ENCODE measurements at regions not wholly inside any gene's neighbourhood (a gene's known extent, or its start where the extent isn't known, plus 50 kb on each side); places are given as distances from the start of the nearest gene placed in this dataset.

GRCh38 chr10:91163269-91163868 is 57.1 kb upstream of the PCGF5 start:
- no peaks in the 10 kb centered on the region for H3K27me3 ChIP-seq (replicated peaks; ENCODE audit: insufficient read depth, low read length)
- H3F3A ChIP-seq (ENCODE audit: insufficient read depth, low read length): no peaks in the 10 kb centered on the region
- H3K4me2 ChIP-seq (ENCODE audit: low read depth, low read length): peak overlapping the region; percentile 83
- peak overlapping the region; percentile 65; the same call in 1 of the 2 replicates for H3K27ac ChIP-seq (ENCODE audit: low read length)
- H4K20me1 ChIP-seq (ENCODE audit: insufficient read depth, low read length): no peaks in the 10 kb centered on the region
- H3K9ac ChIP-seq (ENCODE audit: low read length): peak overlapping the region; percentile 79
- H2AFZ ChIP-seq (ENCODE audit: low read length): peak overlapping the region; percentile 65
- DNase-seq: peak; percentile 74
- peak overlapping the region; percentile 72 for H3K4me3 ChIP-seq (ENCODE audit: low read length)
- H3K9me3 ChIP-seq (replicated peaks; ENCODE audit: insufficient read depth, low read length): no peaks in the 10 kb centered on the region
- H3K79me2 ChIP-seq (ENCODE audit: low read length): peaks cover 49% of the 10 kb centered on the region
- H3K4me1 ChIP-seq (ENCODE audit: low read length): peaks cover 6% of the 10 kb centered on the region; the same call in 1 of the 2 replicates
- TF ChIP-seq EZH2 (optimal IDR thresholded peaks at IDR 0.05; ENCODE audit: low read depth, low read length) (no peak), CTCF (IDR thresholded peaks at IDR 0.05; ENCODE audit: low read length) (no peak), EZH2phosphoT487 (IDR thresholded peaks at IDR 0.05; ENCODE audit: low read length) (no peak)
- no peaks in the 10 kb centered on the region; the same call in 1 of the 2 replicates for H3K9me2 ChIP-seq (replicated peaks; ENCODE audit: insufficient read depth, low read length)
- no peaks in the 10 kb centered on the region for H3K36me3 ChIP-seq (replicated peaks; ENCODE audit: insufficient read depth, low read length)

- H3K27me3 ChIP-seq (replicated peaks; ENCODE audit: insufficient read depth, low read length): no peaks in the 10 kb centered on the region
- H2AFZ ChIP-seq (ENCODE audit: low read length): peak overlapping the region; percentile 65
- peak overlapping the region; percentile 79 for H3K9ac ChIP-seq (ENCODE audit: low read length)
These were observed 56.5 kb upstream of the PCGF5 start for GRCh38 chr10:91163869-91164474.

GRCh38 chr10:91164520-91165065 is 55.9 kb upstream of the PCGF5 start:
- no peak for DNase-seq
- TF ChIP-seq EZH2 (optimal IDR thresholded peaks at IDR 0.05; ENCODE audit: low read depth, low read length) (no peak), EZH2phosphoT487 (IDR thresholded peaks at IDR 0.05; ENCODE audit: low read length) (no peak), CTCF (IDR thresholded peaks at IDR 0.05; ENCODE audit: low read length) (no peak)
- no peaks in the 10 kb centered on the region for H4K20me1 ChIP-seq (ENCODE audit: insufficient read depth, low read length)
- no peak overlapping the region for H3K4me2 ChIP-seq (ENCODE audit: low read depth, low read length)
- H3K27me3 ChIP-seq (replicated peaks; ENCODE audit: insufficient read depth, low read length): no peaks in the 10 kb centered on the region
- no peaks in the 10 kb centered on the region for H3K9me3 ChIP-seq (replicated peaks; ENCODE audit: insufficient read depth, low read length)
- H3F3A ChIP-seq (ENCODE audit: insufficient read depth, low read length): no peaks in the 10 kb centered on the region
- H3K9me2 ChIP-seq (replicated peaks; ENCODE audit: insufficient read depth, low read length): no peaks in the 10 kb centered on the region; the same call in 1 of the 2 replicates
- H3K9ac ChIP-seq (ENCODE audit: low read length): no peak overlapping the region
- no peak overlapping the region for H2AFZ ChIP-seq (ENCODE audit: low read length)
- H3K79me2 ChIP-seq (ENCODE audit: low read length): peaks cover 60% of the 10 kb centered on the region
- H3K27ac ChIP-seq (ENCODE audit: low read length): no peak overlapping the region
- no peaks in the 10 kb centered on the region for H3K36me3 ChIP-seq (replicated peaks; ENCODE audit: insufficient read depth, low read length)
- peaks cover 6% of the 10 kb centered on the region; the same call in 1 of the 2 replicates for H3K4me1 ChIP-seq (ENCODE audit: low read length)
- H3K4me3 ChIP-seq (ENCODE audit: low read length): no peak overlapping the region

More at GRCh38 chr10:91163869-91164474, 56.5 kb upstream of the PCGF5 start:
- no peak for TF ChIP-seq EZH2phosphoT487 (IDR thresholded peaks at IDR 0.05; ENCODE audit: low read length)
- no peak for TF ChIP-seq EZH2 (optimal IDR thresholded peaks at IDR 0.05; ENCODE audit: low read depth, low read length)
- no peak for TF ChIP-seq CTCF (IDR thresholded peaks at IDR 0.05; ENCODE audit: low read length)
- Histone ChIP-seq H3K79me2 (ENCODE audit: low read length) (peaks cover 54% of the 10 kb centered on the region), H3K9me2 (replicated peaks; ENCODE audit: insufficient read depth, low read length) (no peaks in the 10 kb centered on the region; the same call in 1 of the 2 replicates), H3K4me1 (ENCODE audit: low read length) (peaks cover 6% of the 10 kb centered on the region; the same call in 1 of the 2 replicates), H3K36me3 (replicated peaks; ENCODE audit: insufficient read depth, low read length) (no peaks in the 10 kb centered on the region), H3K9me3 (replicated peaks; ENCODE audit: insufficient read depth, low read length) (no peaks in the 10 kb centered on the region), H3K4me3 (ENCODE audit: low read length) (peak overlapping the region; percentile 72), H3K27ac (ENCODE audit: low read length) (peak overlapping the region; percentile 65; the same call in 1 of the 2 replicates), H3K4me2 (ENCODE audit: low read depth, low read length) (peak overlapping the region; percentile 83), H3F3A (ENCODE audit: insufficient read depth, low read length) (no peaks in the 10 kb centered on the region), H4K20me1 (ENCODE audit: insufficient read depth, low read length) (no peaks in the 10 kb centered on the region)
- DNase-seq: no peak
